Vagina (tissue), 2 donors: ENCODE measurements at regions not wholly inside any gene's neighbourhood (a gene's known extent, or its start where the extent isn't known, plus 50 kb on each side); places are given as distances from the start of the nearest gene placed in this dataset.

ENCODE experiments used
- CTCF ChIP-seq, 3 experiments: fragments of 450-650 bp in 2 of 3; fragments of 200-600 bp in 1 of 3; sonication (generic) in 1 of 3; IDR thresholded peaks; one replicate each; pipeline ENCODE4 v1.5.1; 2017 to 2019; ENCODE audit warnings: antibody characterized with exemption in 3 of 3, mild to moderate bottlenecking in 2 of 3, moderate library complexity in 2 of 3
- POLR2A ChIP-seq, 2 donors: fragments of 450-650 bp; IDR thresholded peaks; one replicate each; pipeline ENCODE4 v1.6.1; 2017; ENCODE audit warnings: antibody characterized with exemption in 2 of 2, mild to moderate bottlenecking in 2 of 2, moderate library complexity in 2 of 2
- POLR2AphosphoS5 ChIP-seq, 2 donors: sonication (generic); formaldehyde crosslinking; IDR thresholded peaks; one replicate each; pipeline ENCODE4 v1.9.0; 2017; ENCODE audit warnings: antibody characterized with exemption in 2 of 2, mild to moderate bottlenecking in 2 of 2, low read depth in 1 of 2; ENCODE audit not compliant: insufficient read depth in 1 of 2

- TF ChIP-seq CTCF (IDR thresholded peaks at IDR 0.05) (no peak), POLR2A (IDR thresholded peaks at IDR 0.05) (no peak), POLR2AphosphoS5 (IDR thresholded peaks at IDR 0.05; ENCODE audit: insufficient read depth in 1 of 2, low read depth in 1 of 2) (no peak)
Observed at GRCh38 chrX:120755066-120755846, 120.4 kb downstream of the CT47B1 start.
